Activated CD4-positive, alpha-beta memory T cell treated with anti-CD3 and anti-CD28 coated beads, Interleukin-2, amount 10 ng/mL, durations not matched to agents 7 days and 5 days (primary cell): ENCODE measurements at regions not wholly inside any gene's neighbourhood (a gene's known extent, or its start where the extent isn't known, plus 50 kb on each side); places are given as distances from the start of the nearest gene placed in this dataset.
"Not testable (repeated sequence)": the region's sequence is repeated elsewhere in the genome, so short reads cannot be mapped to it uniquely, and the experiment has no call there.

ENCODE experiments used
- CTCF ChIA-PET: fragments of 350-600 bp; sonication (Branson Sonifier 250); formaldehyde crosslinking; loops from one replicate; lab custom pipeline; 2021; ENCODE audit warnings: antibody characterized with exemption, inconsistent platforms; lab: Charles Lee
- POLR2A ChIA-PET: fragments of 350-600 bp; sonication (Branson Sonifier 250); formaldehyde crosslinking; loops from one replicate; lab custom pipeline; 2021; ENCODE audit warnings: antibody characterized with exemption; lab: Charles Lee
- DNase-seq: peaks from one replicate; pipeline ENCODE4 v3.0.0-alpha.2; 2020
- H3K27ac Mint-ChIP-seq: one replicate; pipeline ENCODE4 v1.8.0; 2021; ENCODE audit warnings: mild to moderate bottlenecking, mixed read lengths
- H3K27me3 Mint-ChIP-seq: one replicate; pipeline ENCODE4 v1.8.0; 2021; ENCODE audit warnings: mixed read lengths
- H3K36me3 Mint-ChIP-seq: one replicate; pipeline ENCODE4 v1.8.0; 2021; ENCODE audit warnings: low read depth, mixed read lengths
- H3K4me1 Mint-ChIP-seq: one replicate; pipeline ENCODE4 v1.8.0; 2021; ENCODE audit warnings: mixed read lengths
- H3K4me3 Mint-ChIP-seq: one replicate; pipeline ENCODE4 v1.8.0; 2021; ENCODE audit warnings: mild to moderate bottlenecking, mixed read lengths
- H3K9me3 Mint-ChIP-seq: one replicate; pipeline ENCODE4 v1.8.0; 2021; ENCODE audit warnings: mixed read lengths

DNA sequence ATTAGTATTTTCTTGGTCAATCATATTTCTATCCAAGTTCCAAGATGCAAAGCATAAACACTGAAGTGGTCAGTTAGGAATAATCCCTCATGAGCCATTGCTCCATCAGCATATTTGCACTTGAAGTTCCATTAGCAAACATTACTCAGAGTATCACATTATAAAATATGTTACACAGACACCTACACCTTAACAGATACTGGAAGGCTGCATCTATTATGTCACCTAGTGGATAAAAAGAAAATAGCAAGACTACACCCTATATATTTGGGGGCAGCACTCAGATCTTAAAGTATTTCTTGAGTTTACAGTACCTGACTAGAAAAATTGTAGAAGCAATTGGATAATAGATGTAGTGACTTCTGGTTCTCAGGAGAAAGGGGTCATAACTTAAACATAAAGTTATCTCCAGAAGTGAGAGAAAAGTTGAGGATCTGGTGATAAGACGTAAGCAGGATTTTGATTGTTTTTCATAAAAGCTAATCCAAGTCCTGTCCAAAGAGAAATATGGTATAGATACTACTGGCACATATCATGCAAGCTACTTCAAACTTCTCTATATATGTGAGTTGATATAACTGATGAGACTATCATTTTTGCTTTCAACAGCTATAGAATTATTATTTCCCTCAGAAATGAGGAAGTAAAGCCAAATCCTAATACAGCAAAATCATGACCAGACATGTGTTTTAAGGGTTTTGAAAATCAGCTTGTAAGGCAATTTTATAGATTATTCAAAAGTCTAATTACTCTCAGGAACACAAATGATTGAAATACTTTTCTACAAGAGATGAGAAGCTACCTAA lies 422.2 kb downstream of the GBE1 start:
- Mint-ChIP-seq H3K4me1 (no peaks in the 10 kb centered on the region), H3K27ac (no peak overlapping the region), H3K4me3 (no peak overlapping the region), H3K27me3 (no peaks in the 10 kb centered on the region), H3K9me3 (peaks cover 1% of the 10 kb centered on the region), H3K36me3 (no peaks in the 10 kb centered on the region)
- CTCF ChIA-PET, result interaction anchor here (0.8 kb wide), 1 partner anchor 38 kb away, joined by 3 read pairs; no protein-coding TSS in a partner anchor
- DNase-seq, result no peak
- POLR2A ChIA-PET, result no interaction called here

DNA sequence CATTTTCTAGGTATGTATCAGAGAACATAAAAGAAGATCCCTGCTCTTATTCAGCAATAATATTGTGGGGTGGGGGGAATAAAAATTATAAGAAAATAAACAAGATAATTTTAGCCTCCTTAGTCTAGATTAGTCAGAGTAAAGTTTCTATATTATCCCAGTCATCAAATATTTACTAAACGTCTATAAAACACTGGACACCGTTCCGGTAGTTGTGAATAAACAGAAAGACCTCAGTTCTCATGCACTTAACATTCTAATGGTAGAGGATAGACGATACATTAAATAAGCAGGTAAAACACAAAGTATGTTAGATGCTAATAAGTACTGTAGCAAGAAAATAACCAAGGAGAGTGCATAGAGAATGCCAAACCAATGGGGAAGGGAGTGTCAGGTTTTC lies 425.0 kb downstream of the GBE1 start:
- H3K36me3 Mint-ChIP-seq, result no peaks in the 10 kb centered on the region
- ChIA-PET POLR2A (no interaction called here), CTCF (no interaction called here)
- H3K27me3 Mint-ChIP-seq, result no peaks in the 10 kb centered on the region
- H3K4me1 Mint-ChIP-seq, result no peaks in the 10 kb centered on the region
- H3K27ac Mint-ChIP-seq, result no peak overlapping the region
- no peak overlapping the region for H3K4me3 Mint-ChIP-seq
- no peak for DNase-seq
- no peaks in the 10 kb centered on the region for H3K9me3 Mint-ChIP-seq

GRCh38 chr3:81329835-81330234 lies 431.6 kb downstream of the GBE1 start:
- H3K4me3 Mint-ChIP-seq, H3K27me3 Mint-ChIP-seq, H3K4me1 Mint-ChIP-seq, CTCF ChIA-PET, H3K36me3 Mint-ChIP-seq, H3K27ac Mint-ChIP-seq, DNase-seq, H3K9me3 Mint-ChIP-seq, POLR2A ChIA-PET: not testable (repeated sequence)

GRCh38 chr3:81326245-81326644 lies 435.2 kb downstream of the GBE1 start:
- H3K9me3 Mint-ChIP-seq, result no peaks in the 10 kb centered on the region
- H3K4me3 Mint-ChIP-seq, result no peak overlapping the region
- no peaks in the 10 kb centered on the region for H3K27me3 Mint-ChIP-seq
- H3K4me1 Mint-ChIP-seq, result no peaks in the 10 kb centered on the region
- no peak for DNase-seq
- ChIA-PET POLR2A (no interaction called here), CTCF (no interaction called here)
- H3K27ac Mint-ChIP-seq, result no peak overlapping the region
- no peaks in the 10 kb centered on the region for H3K36me3 Mint-ChIP-seq

DNA sequence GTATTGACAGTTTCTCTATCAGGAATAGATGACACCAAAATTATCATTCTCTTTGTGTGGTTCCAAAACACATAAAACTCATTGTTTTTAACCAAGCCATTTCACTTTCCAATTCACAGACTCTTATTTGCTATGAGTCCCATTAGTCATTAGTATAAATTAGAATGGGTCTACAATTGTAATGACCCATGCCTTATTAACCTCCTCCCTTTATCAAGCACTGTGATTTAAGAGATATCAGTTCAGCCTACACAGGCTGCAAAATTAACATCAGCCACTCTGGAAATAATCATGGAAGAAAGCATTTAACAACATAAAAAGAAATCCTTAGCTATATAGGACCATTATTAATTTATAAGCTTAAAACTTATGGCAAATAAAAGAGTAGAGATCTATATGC lies 440.6 kb downstream of the GBE1 start:
- no peak for DNase-seq
- Mint-ChIP-seq H3K27ac (no peak overlapping the region), H3K27me3 (no peaks in the 10 kb centered on the region), H3K36me3 (no peaks in the 10 kb centered on the region), H3K9me3 (no peaks in the 10 kb centered on the region), H3K4me3 (no peak overlapping the region), H3K4me1 (no peaks in the 10 kb centered on the region)
- CTCF ChIA-PET, result no interaction called here
- POLR2A ChIA-PET, result no interaction called here

DNA sequence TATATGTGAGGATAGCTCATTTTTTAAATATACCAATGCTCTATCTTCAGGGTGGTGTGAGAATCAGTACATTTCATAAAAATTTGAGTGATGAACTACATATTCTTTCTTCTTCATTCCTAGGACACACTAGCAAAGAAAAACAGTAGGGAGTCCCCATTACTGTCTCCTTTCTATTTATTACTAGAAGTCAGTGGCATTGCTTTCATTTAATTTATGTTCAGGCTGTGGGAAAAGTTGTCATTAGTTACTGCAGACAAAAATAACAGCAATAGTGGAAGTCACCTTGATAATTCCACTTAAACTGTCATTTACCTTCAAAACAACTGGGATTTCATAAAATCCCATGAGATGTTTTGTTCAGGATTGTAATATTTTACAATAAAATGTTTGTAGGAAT lies 446.4 kb downstream of the GBE1 start:
- no peak overlapping the region for H3K4me3 Mint-ChIP-seq
- POLR2A ChIA-PET, result no interaction called here

GRCh38 chr3:81311321-81311720 lies 450.1 kb downstream of the GBE1 start:
- H3K27ac Mint-ChIP-seq, result no peak overlapping the region
- H3K9me3 Mint-ChIP-seq, result peaks cover 2% of the 10 kb centered on the region
- H3K4me1 Mint-ChIP-seq, result no peaks in the 10 kb centered on the region
- H3K4me3 Mint-ChIP-seq, result no peak overlapping the region
- DNase-seq, result no peak
- H3K36me3 Mint-ChIP-seq, result no peaks in the 10 kb centered on the region
- H3K27me3 Mint-ChIP-seq, result no peaks in the 10 kb centered on the region
- POLR2A ChIA-PET, result no interaction called here
- CTCF ChIA-PET, result no interaction called here

More for the DNA sequence above, 446.4 kb downstream of the GBE1 start:
- DNase-seq, result no peak
- CTCF ChIA-PET, result no interaction called here
- Mint-ChIP-seq H3K27ac (no peak overlapping the region), H3K36me3 (no peaks in the 10 kb centered on the region), H3K27me3 (no peaks in the 10 kb centered on the region), H3K4me1 (no peaks in the 10 kb centered on the region), H3K9me3 (peaks cover 2% of the 10 kb centered on the region)

- Mint-ChIP-seq H3K4me3 (no peak overlapping the region), H3K9me3 (no peaks in the 10 kb centered on the region), H3K36me3 (no peaks in the 10 kb centered on the region), H3K27ac (no peak overlapping the region), H3K27me3 (no peaks in the 10 kb centered on the region), H3K4me1 (no peaks in the 10 kb centered on the region)
- POLR2A ChIA-PET, result no interaction called here
- CTCF ChIA-PET, result no interaction called here
- DNase-seq, result no peak
These were observed 453.1 kb downstream of the GBE1 start for GRCh38 chr3:81308306-81308705.

DNA sequence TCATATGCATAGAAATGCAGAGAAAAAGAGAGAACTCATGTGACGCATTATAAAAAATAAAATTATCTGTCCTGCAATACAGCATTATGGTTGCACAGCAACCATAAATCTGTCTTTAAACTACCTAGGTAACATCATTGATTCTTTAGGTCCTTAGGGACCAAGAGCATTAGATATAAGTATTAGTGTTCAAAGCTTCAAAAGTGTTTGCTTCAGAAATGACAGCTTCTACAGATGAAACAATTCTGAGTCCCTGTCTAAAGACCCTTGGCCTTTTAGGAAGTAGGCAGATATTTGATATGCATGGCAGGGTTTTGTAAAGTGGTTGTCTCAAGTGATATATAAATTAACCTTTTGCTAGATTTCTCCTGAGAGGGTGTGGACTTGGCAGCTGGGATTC lies 454.2 kb downstream of the GBE1 start:
- H3K9me3 Mint-ChIP-seq, result no peaks in the 10 kb centered on the region
- DNase-seq, result no peak
- H3K36me3 Mint-ChIP-seq, result no peaks in the 10 kb centered on the region
- CTCF ChIA-PET, result no interaction called here
- H3K27me3 Mint-ChIP-seq, result no peaks in the 10 kb centered on the region
- no peak overlapping the region for H3K27ac Mint-ChIP-seq
- POLR2A ChIA-PET, result no interaction called here
- H3K4me3 Mint-ChIP-seq, result no peak overlapping the region
- H3K4me1 Mint-ChIP-seq, result no peaks in the 10 kb centered on the region

DNA sequence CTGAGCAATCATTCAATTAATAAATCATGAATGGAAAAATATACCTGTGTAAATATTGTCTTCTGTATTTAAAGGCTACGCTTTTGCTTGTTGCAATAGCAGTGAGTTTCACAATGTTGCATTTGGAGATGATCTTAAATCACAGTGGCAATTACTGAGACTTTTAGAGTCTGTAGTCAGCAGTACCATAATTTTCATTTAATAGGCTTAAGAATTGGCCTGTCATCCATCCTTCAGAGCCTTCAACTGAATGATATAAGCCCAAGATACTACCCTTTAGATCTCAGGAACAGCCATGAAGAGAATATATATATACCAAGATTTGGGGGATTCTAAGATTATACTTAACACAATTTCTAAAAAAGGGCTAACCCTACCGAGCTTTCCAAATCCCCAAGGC lies 458.1 kb downstream of the GBE1 start:
- CTCF ChIA-PET, result interaction anchor here (0.6 kb wide), 1 partner anchor 398 kb away, joined by 3 read pairs; no protein-coding TSS in a partner anchor
- H3K9me3 Mint-ChIP-seq, result no peaks in the 10 kb centered on the region

DNA sequence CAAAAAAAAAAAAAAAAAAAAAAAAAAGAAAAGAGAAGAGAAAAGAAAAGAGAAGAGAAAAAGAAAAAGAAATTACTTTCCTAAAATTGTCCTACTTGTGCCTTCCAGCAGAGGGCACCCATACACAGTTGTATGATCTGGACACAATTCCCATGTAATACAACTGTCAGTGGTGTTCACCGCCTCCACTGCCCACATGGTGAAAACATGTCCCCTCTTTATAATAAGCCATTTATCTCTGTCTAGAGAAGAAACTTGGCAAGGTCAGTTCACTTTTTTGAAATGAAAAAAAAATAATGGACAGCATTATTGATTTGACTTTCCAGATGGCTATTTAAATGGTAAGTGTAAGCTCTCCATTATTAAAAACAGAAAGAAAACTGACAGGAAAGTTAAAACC lies 459.4 kb downstream of the GBE1 start:
- H3K4me3 Mint-ChIP-seq, result no peak overlapping the region
- POLR2A ChIA-PET, result no interaction called here
- no peaks in the 10 kb centered on the region for H3K4me1 Mint-ChIP-seq

More for the DNA sequence above, 458.1 kb downstream of the GBE1 start:
- Mint-ChIP-seq H3K4me3 (no peak overlapping the region), H3K27ac (no peak overlapping the region), H3K36me3 (no peaks in the 10 kb centered on the region), H3K4me1 (no peaks in the 10 kb centered on the region), H3K27me3 (no peaks in the 10 kb centered on the region)
- DNase-seq, result no peak
- POLR2A ChIA-PET, result no interaction called here

GRCh38 chr3:81301230-81301629 lies 460.2 kb downstream of the GBE1 start:
- Mint-ChIP-seq H3K9me3 (no peaks in the 10 kb centered on the region), H3K27me3 (no peaks in the 10 kb centered on the region), H3K4me1 (no peaks in the 10 kb centered on the region), H3K27ac (no peak overlapping the region), H3K4me3 (no peak overlapping the region), H3K36me3 (no peaks in the 10 kb centered on the region)
- POLR2A ChIA-PET, result no interaction called here
- DNase-seq, result no peak
- CTCF ChIA-PET, result interaction anchor here (0.6 to 0.8 kb wide), 4 partner anchors 38 to 996 kb away, joined by 3 to 5 read pairs (median 3); no protein-coding TSS in a partner anchor

More for the DNA sequence above, 459.4 kb downstream of the GBE1 start:
- DNase-seq, result peak; percentile 16
- no peaks in the 10 kb centered on the region for H3K36me3 Mint-ChIP-seq
- H3K27ac Mint-ChIP-seq, result no peak overlapping the region
- CTCF ChIA-PET, result interaction anchor here (0.6 to 0.9 kb wide), 6 partner anchors 13 to 995 kb away, joined by 3 to 5 read pairs (median 3); no protein-coding TSS in a partner anchor
- H3K27me3 Mint-ChIP-seq, result no peaks in the 10 kb centered on the region
- no peaks in the 10 kb centered on the region for H3K9me3 Mint-ChIP-seq

DNA sequence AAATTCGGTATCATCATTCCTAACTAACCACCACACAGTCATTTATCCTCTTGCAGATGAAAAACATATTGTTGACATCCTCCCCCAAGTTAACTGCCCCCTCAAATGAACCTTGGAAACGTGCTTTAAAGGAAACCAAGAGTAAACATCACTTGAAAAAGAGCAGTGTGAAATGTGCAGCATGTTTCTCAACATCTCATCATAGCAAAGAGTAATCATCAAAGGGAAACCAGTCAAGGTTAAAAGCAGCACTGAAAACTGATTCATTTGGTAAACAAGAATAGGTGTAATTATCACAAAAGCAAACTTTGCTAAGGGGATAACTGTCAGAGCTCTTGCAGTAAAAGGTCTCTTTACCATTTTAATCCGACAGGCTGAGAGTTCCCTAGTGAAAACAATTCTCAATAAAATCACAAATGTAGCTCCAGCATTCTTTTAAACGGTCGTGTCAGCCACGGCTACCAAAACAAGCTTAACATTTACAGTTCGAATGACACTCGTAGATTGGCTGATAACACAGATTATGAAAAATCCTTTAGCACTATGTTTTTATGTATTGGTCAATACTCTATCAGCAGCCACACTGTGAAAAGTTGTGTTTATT lies 461.0 kb downstream of the GBE1 start:
- Mint-ChIP-seq H3K27me3 (no peaks in the 10 kb centered on the region), H3K27ac (no peak overlapping the region), H3K36me3 (no peaks in the 10 kb centered on the region), H3K4me3 (no peak overlapping the region), H3K4me1 (no peaks in the 10 kb centered on the region), H3K9me3 (no peaks in the 10 kb centered on the region)
- no peak for DNase-seq
- ChIA-PET POLR2A (no interaction called here), CTCF (no interaction called here)
